DOHH2 (cell line): ENCODE measurements at regions not wholly inside any gene's neighbourhood (a gene's known extent, or its start where the extent isn't known, plus 50 kb on each side); places are given as distances from the start of the nearest gene placed in this dataset.

Source experiments
- H3F3A ChIP-seq: fragments of 200-600 bp; sonication (generic), shearing (Covaris generic); 2 replicates; pipeline ENCODE4 v1.6.0; 2016; ENCODE audit warnings: antibody characterized with exemption, mild to moderate bottlenecking; ENCODE audit not compliant: control insufficient read depth, insufficient read depth
- H3K27ac ChIP-seq: fragments of 200-600 bp; sonication (generic); 2 replicates; pipeline ENCODE4 v1.5.1; 2014; ENCODE audit warnings: low read depth, mild to moderate bottlenecking, low read length, moderate library complexity
- H3K27me3 ChIP-seq: fragments of 200-600 bp; sonication (generic); 2 replicates; pipeline ENCODE4 v1.6.1; 2014; ENCODE audit warnings: mild to moderate bottlenecking, low read length, mixed read lengths; ENCODE audit not compliant: control insufficient read depth
- H3K36me3 ChIP-seq: fragments of 200-600 bp; sonication (generic); 2 replicates; pipeline ENCODE4 v1.6.1; 2014; ENCODE audit warnings: mild to moderate bottlenecking, low read length, moderate library complexity, mixed read lengths; ENCODE audit not compliant: control insufficient read depth
- H3K4me1 ChIP-seq: fragments of 200-600 bp; sonication (generic); 2 replicates; pipeline ENCODE4 v1.6.1; 2014; ENCODE audit warnings: mild to moderate bottlenecking, low read length, mixed read lengths; ENCODE audit not compliant: control insufficient read depth
- H3K4me2 ChIP-seq: fragments of 200-600 bp; sonication (generic); 2 replicates; pipeline ENCODE4 v1.6.0; 2014; ENCODE audit warnings: mild to moderate bottlenecking, low read length, moderate library complexity
- H3K4me3 ChIP-seq: fragments of 200-600 bp; sonication (generic); 2 replicates; pipeline ENCODE4 v1.5.1; 2014; ENCODE audit warnings: mild to moderate bottlenecking, low read length, mixed read lengths
- H3K79me2 ChIP-seq: fragments of 200-600 bp; sonication (generic); 2 replicates; pipeline ENCODE4 v1.6.1; 2014; ENCODE audit warnings: mild to moderate bottlenecking, low read length, mixed read lengths; ENCODE audit not compliant: control insufficient read depth
- H3K9me2 ChIP-seq: fragments of 200-600 bp; sonication (generic); replicated peaks from 2 replicates; pipeline ENCODE4 v1.6.1; 2014; ENCODE audit warnings: mild to moderate bottlenecking, low read length, mixed read lengths; ENCODE audit not compliant: control insufficient read depth
- H3K9me3 ChIP-seq: fragments of 200-600 bp; sonication (generic); 2 replicates; pipeline ENCODE4 v1.6.1; 2014; ENCODE audit warnings: antibody characterized with exemption, low read length, mixed read lengths; ENCODE audit not compliant: control insufficient read depth, insufficient read depth
- H4K20me1 ChIP-seq: fragments of 200-600 bp; sonication (generic); 2 replicates; pipeline ENCODE4 v1.6.0; 2014; ENCODE audit warnings: low read depth, mild to moderate bottlenecking, antibody characterized with exemption, low read length, moderate library complexity; ENCODE audit not compliant: control insufficient read depth, insufficient read depth
- CTCF ChIP-seq: fragments of 200-600 bp; sonication (generic); IDR thresholded peaks from one replicate; pipeline ENCODE4 v1.5.1; 2014; ENCODE audit warnings: antibody characterized with exemption, mild to moderate bottlenecking, low read depth, low read length; ENCODE audit not compliant: poor library complexity, severe bottlenecking
- EZH2phosphoT487 ChIP-seq: fragments of 200-600 bp; sonication (generic); IDR thresholded peaks from 2 replicates; pipeline ENCODE4 v1.6.1; 2017; ENCODE audit warnings: borderline replicate concordance, mild to moderate bottlenecking, antibody characterized with exemption, low read length, moderate library complexity, mixed read lengths

GRCh38 chr20:57840504-57841296, 130.9 kb upstream of the PMEPA1 start:
- Histone ChIP-seq H4K20me1 (no peaks in the 10 kb centered on the region), H3F3A (no peaks in the 10 kb centered on the region), H3K79me2 (no peaks in the 10 kb centered on the region), H3K27ac (no peak overlapping the region), H3K9me3 (no peaks in the 10 kb centered on the region), H3K4me1 (no peaks in the 10 kb centered on the region), H3K4me2 (no peak overlapping the region), H3K4me3 (no peak overlapping the region), H3K27me3 (peaks cover 5% of the 10 kb centered on the region; the same call in 1 of the 2 replicates), H3K36me3 (no peaks in the 10 kb centered on the region), H3K9me2 (no peaks in the 10 kb centered on the region)
- TF ChIP-seq EZH2phosphoT487, result no peak
- no peak for TF ChIP-seq CTCF

- H3F3A ChIP-seq, result no peaks in the 10 kb centered on the region
- no peaks in the 10 kb centered on the region for H3K36me3 ChIP-seq
- H3K4me1 ChIP-seq, result no peaks in the 10 kb centered on the region
- no peaks in the 10 kb centered on the region for H3K9me3 ChIP-seq
- no peak overlapping the region for H3K4me3 ChIP-seq
- H4K20me1 ChIP-seq, result no peaks in the 10 kb centered on the region
- no peak overlapping the region for H3K27ac ChIP-seq
- peaks cover 5% of the 10 kb centered on the region; the same call in 1 of the 2 replicates for H3K27me3 ChIP-seq
- no peak for TF ChIP-seq EZH2phosphoT487
- no peak for TF ChIP-seq CTCF
- no peak overlapping the region for H3K4me2 ChIP-seq
- no peaks in the 10 kb centered on the region for H3K79me2 ChIP-seq
- H3K9me2 ChIP-seq, result no peaks in the 10 kb centered on the region
These were observed 130.3 kb upstream of the PMEPA1 start for GRCh38 chr20:57840066-57840465.

DNA sequence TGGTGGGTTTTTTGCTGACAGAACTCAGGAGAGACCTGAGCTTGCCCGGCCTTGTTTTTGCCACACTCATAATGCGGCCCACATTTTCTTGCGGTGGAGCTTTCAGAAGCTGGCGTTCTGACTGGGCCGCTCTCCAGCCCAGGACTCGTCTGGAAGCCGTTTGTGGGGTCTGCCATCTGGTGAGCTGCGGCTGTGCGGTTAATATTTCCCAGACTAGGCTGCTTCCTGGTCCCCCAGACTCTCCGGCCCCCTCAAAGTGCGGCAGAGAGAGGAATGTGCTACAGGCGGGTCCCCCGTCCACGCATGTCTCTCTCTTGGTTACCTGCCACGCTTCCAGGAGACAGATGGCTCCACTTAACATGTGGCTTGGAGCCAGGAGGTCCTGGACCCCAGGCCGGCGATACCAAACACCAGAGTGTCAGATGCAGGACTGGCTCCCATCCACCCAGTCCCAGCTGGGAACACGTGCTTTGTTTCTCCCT, 128.9 kb upstream of the PMEPA1 start:
- no peaks in the 10 kb centered on the region for H3K79me2 ChIP-seq
- no peak for TF ChIP-seq EZH2phosphoT487
- TF ChIP-seq CTCF, result no peak
- no peaks in the 10 kb centered on the region for H3K4me1 ChIP-seq
- no peak overlapping the region for H3K4me3 ChIP-seq
- H3K27ac ChIP-seq, result no peak overlapping the region
- no peak overlapping the region for H3K4me2 ChIP-seq
- no peaks in the 10 kb centered on the region for H3K9me3 ChIP-seq
- H3K36me3 ChIP-seq, result no peaks in the 10 kb centered on the region
- no peaks in the 10 kb centered on the region for H3K9me2 ChIP-seq
- H3K27me3 ChIP-seq, result peaks cover 5% of the 10 kb centered on the region; the same call in 1 of the 2 replicates
- H4K20me1 ChIP-seq, result no peaks in the 10 kb centered on the region
- no peaks in the 10 kb centered on the region for H3F3A ChIP-seq
